ENCODE measurements at regions not wholly inside any gene's neighbourhood (a gene's known extent, or its start where the extent isn't known, plus 50 kb on each side); places are given as distances from the start of the nearest gene placed in this dataset.

GRCh38 chr2:185891403-185891802 lies 152.8 kb downstream of the FSIP2 start:
- DNase-seq (ENCODE audit: low spot score) = no peak
- FAIRE-seq = no peak

GRCh38 chr2:185891804-185892411 lies 153.3 kb downstream of the FSIP2 start:
- FAIRE-seq (no peak), DNase-seq (ENCODE audit: low spot score) (no peak)

GRCh38 chr2:185892484-185892883 lies 153.9 kb downstream of the FSIP2 start:
- FAIRE-seq = no peak

GRCh38 chr2:185894223-185894622 lies 155.6 kb downstream of the FSIP2 start:
- DNase-seq (ENCODE audit: low spot score) = no peak
- FAIRE-seq = no peak

More at GRCh38 chr2:185892484-185892883, 153.9 kb downstream of the FSIP2 start:
- DNase-seq (ENCODE audit: low spot score) = no peak

- FAIRE-seq = no peak
- no peak for DNase-seq (ENCODE audit: low spot score)
Observed at GRCh38 chr2:185895828-185896693, 157.5 kb downstream of the FSIP2 start.

- FAIRE-seq = no peak
- no peak for DNase-seq (ENCODE audit: low spot score)
Observed at GRCh38 chr2:185899366-185899765, 160.8 kb downstream of the FSIP2 start.

- no peak for DNase-seq (ENCODE audit: low spot score)
- no peak for FAIRE-seq
Observed at GRCh38 chr2:185919155-185919554, 180.6 kb downstream of the FSIP2 start.

GRCh38 chr2:185921048-185921756 lies 182.6 kb downstream of the FSIP2 start:
- no peak for DNase-seq (ENCODE audit: low spot score)
- no peak for FAIRE-seq

- FAIRE-seq (no peak), DNase-seq (ENCODE audit: low spot score) (no peak)
Observed at GRCh38 chr2:185934232-185934631, 195.6 kb downstream of the FSIP2 start.

GRCh38 chr2:185939858-185940257 lies 201.3 kb downstream of the FSIP2 start:
- FAIRE-seq (no peak), DNase-seq (ENCODE audit: low spot score) (no peak)

GRCh38 chr2:185942855-185943254 lies 204.3 kb downstream of the FSIP2 start:
- FAIRE-seq = no peak
- DNase-seq (ENCODE audit: low spot score) = no peak

GRCh38 chr2:185947722-185948121 lies 209.1 kb downstream of the FSIP2 start:
- FAIRE-seq (no peak), DNase-seq (ENCODE audit: low spot score) (no peak)

GRCh38 chr2:185952100-185952499 lies 213.5 kb downstream of the FSIP2 start:
- DNase-seq (ENCODE audit: low spot score) = no peak
- FAIRE-seq = no peak

GRCh38 chr2:185954389-185954788 lies 215.8 kb downstream of the FSIP2 start:
- no peak for FAIRE-seq
- DNase-seq (ENCODE audit: low spot score) = no peak

GRCh38 chr2:185955050-185955449 lies 216.4 kb downstream of the FSIP2 start:
- FAIRE-seq = peak; percentile 33

GRCh38 chr2:185967335-185967734 lies 228.7 kb downstream of the FSIP2 start:
- DNase-seq (ENCODE audit: low spot score) = no peak
- no peak for FAIRE-seq

More at GRCh38 chr2:185955050-185955449, 216.4 kb downstream of the FSIP2 start:
- DNase-seq (ENCODE audit: low spot score) = no peak

GRCh38 chr2:185970148-185970852 lies 231.7 kb downstream of the FSIP2 start:
- no peak for FAIRE-seq
- no peak for DNase-seq (ENCODE audit: low spot score)

- FAIRE-seq (no peak), DNase-seq (ENCODE audit: low spot score) (no peak)
Observed at GRCh38 chr2:185978634-185979407, 240.2 kb downstream of the FSIP2 start.

- FAIRE-seq (no peak), DNase-seq (ENCODE audit: low spot score) (no peak)
Observed at GRCh38 chr2:185979546-185980071, 241.0 kb downstream of the FSIP2 start.

- no peak for FAIRE-seq
- DNase-seq (ENCODE audit: low spot score) = no peak
Observed at GRCh38 chr2:185980944-185981343, 242.3 kb downstream of the FSIP2 start.
